C4-2B (cell line): ENCODE measurements at regions not wholly inside any gene's neighbourhood (a gene's known extent, or its start where the extent isn't known, plus 50 kb on each side); places are given as distances from the start of the nearest gene placed in this dataset.

ENCODE experiments used
- CTCF ChIP-seq: fragments of 450-650 bp; conservative IDR thresholded peaks from 2 replicates; pipeline ENCODE4 v1.5.1; 2017; ENCODE audit warnings: mild to moderate bottlenecking
- ZFX ChIP-seq: fragments of 450-650 bp; IDR thresholded peaks from 2 replicates; pipeline ENCODE4 v1.6.1; 2017

DNA sequence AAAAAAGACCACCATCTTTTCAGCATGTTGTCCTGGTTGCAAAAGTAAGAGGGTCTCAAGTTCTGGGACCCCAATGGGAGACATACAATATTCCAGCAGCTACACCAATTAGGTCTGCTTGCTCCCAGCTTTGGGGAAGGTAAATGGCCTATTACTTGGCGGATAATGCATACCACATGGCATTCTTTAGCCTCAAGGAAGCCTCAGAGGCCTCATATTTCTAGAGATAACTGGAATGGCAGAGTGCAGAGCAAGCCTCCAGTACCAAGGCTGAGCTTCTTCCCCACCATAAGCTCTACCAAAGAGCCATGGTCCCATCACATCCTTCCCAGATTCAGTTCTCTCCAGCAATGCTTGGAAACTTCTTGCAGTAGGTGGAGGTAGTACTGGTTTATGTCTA is 493.8 kb downstream of the SHQ1 start:
- TF ChIP-seq CTCF (no peak), ZFX (no peak)
